H1 (cell line): ENCODE measurements at regions not wholly inside any gene's neighbourhood (a gene's known extent, or its start where the extent isn't known, plus 50 kb on each side); places are given as distances from the start of the nearest gene placed in this dataset.

Experiments used
- CTCF ChIA-PET: fragments of 300-600 bp; sonication (Branson Sonifier 250); formaldehyde crosslinking; loops from one replicate; lab custom pipeline; 2021; ENCODE audit not compliant: partially characterized antibody; lab: Charles Lee
- POLR2A ChIA-PET: fragments of 300-600 bp; sonication (Branson Sonifier 250); formaldehyde crosslinking; loops from one replicate; lab custom pipeline; 2021; ENCODE audit warnings: inconsistent platforms; ENCODE audit not compliant: partially characterized antibody; lab: Charles Lee
- DNase-seq, 2 experiments: peaks; one replicate each; pipeline versions ENCODE4 v3.0.0 to v3.0.0-alpha.2; 2010 to 2022; ENCODE audit warnings: low spot score in 2 of 2, low read depth in 1 of 2, mixed read lengths in 1 of 2
- FAIRE-seq: peaks from 2 replicates; lab custom pipeline; 2011; peaks lifted over from hg19 to GRCh38; lab: Jason Lieb, UNC
- H2AFZ ChIP-seq: 2 replicates; pipeline ENCODE4 v1.8.1; 2012; ENCODE audit warnings: low read length, inconsistent platforms
- H2AK5ac ChIP-seq: 2 replicates; pipeline ENCODE4 v1.6.1; 2013; ENCODE audit warnings: low read depth, low read length
- H2BK120ac ChIP-seq: replicated peaks from 2 replicates; pipeline ENCODE3; 2013; ENCODE audit warnings: low read depth, low read length, inconsistent platforms
- H2BK12ac ChIP-seq: 2 replicates; pipeline ENCODE4 v1.6.1; 2013; ENCODE audit warnings: low read depth, low read length
- H2BK15ac ChIP-seq: 2 replicates; pipeline ENCODE4 v1.6.1; 2013; ENCODE audit warnings: low read length
- H2BK20ac ChIP-seq: 2 replicates; pipeline ENCODE4 v1.6.1; 2013; ENCODE audit warnings: low read length
- H2BK5ac ChIP-seq: 2 replicates; pipeline ENCODE4 v1.6.1; 2013; ENCODE audit warnings: low read depth, low read length
- H3K14ac ChIP-seq: 2 replicates; pipeline ENCODE4 v1.6.1; 2013; ENCODE audit warnings: inconsistent platforms; ENCODE audit not compliant: insufficient read length
- H3K18ac ChIP-seq: 2 replicates; pipeline ENCODE4 v1.6.1; 2013; ENCODE audit warnings: low read length; ENCODE audit errors: extremely low read depth
- H3K23ac ChIP-seq: 2 replicates; pipeline ENCODE4 v1.6.1; 2013; ENCODE audit warnings: inconsistent platforms; ENCODE audit not compliant: insufficient read length
- H3K23me2 ChIP-seq: 2 replicates; pipeline ENCODE4 v1.6.1; 2013; ENCODE audit warnings: low read depth, low read length
- H3K27ac ChIP-seq: 2 replicates; pipeline ENCODE4 v1.6.1; 2011; ENCODE audit warnings: low read depth, low read length, inconsistent platforms
- H3K27me3 ChIP-seq, 4 experiments: replicated peaks in 1 of 4; 1 replicate in 1 of 4; 2 replicates in 3 of 4; pipeline versions ENCODE4 v1.6.1 to v1.8.1; 2011 to 2013; ENCODE audit warnings: low read length in 3 of 4, mild to moderate bottlenecking in 3 of 4, inconsistent platforms in 2 of 4, mixed read lengths in 2 of 4, moderate library complexity in 1 of 4; ENCODE audit not compliant: control insufficient read depth in 3 of 4, insufficient read depth in 3 of 4; ENCODE audit errors: extremely low read depth in 1 of 4
- H3K36me3 ChIP-seq, 4 experiments: 2 replicates each; pipeline versions ENCODE4 v1.6.1 to v1.8.1; 2011 to 2013; ENCODE audit warnings: mild to moderate bottlenecking in 4 of 4, low read length in 3 of 4, moderate library complexity in 2 of 4, control low read depth in 1 of 4, inconsistent platforms in 1 of 4; ENCODE audit not compliant: insufficient read depth in 4 of 4, control insufficient read depth in 2 of 4
- H3K4ac ChIP-seq: replicated peaks from 2 replicates; pipeline ENCODE3; 2013; ENCODE audit warnings: low read length, low read depth, mixed read lengths, inconsistent platforms; ENCODE audit not compliant: insufficient read length
- H3K4me1 ChIP-seq, 4 experiments: replicated peaks in 1 of 4; 1 replicate in 1 of 4; 2 replicates in 3 of 4; pipeline versions ENCODE4 v1.6.1 to v1.8.1; 2011 to 2013; ENCODE audit warnings: low read length in 3 of 4, inconsistent platforms in 2 of 4, mixed read lengths in 1 of 4; ENCODE audit not compliant: insufficient read depth in 4 of 4, control insufficient read depth in 3 of 4
- H3K4me2 ChIP-seq, 2 experiments: 2 replicates each; pipeline versions ENCODE4 v1.6.1 to v1.8.1; 2011 to 2013; ENCODE audit warnings: low read depth in 2 of 2, low read length in 2 of 2, control low read depth in 1 of 2, inconsistent platforms in 1 of 2, mild to moderate bottlenecking in 1 of 2; ENCODE audit not compliant: insufficient read depth in 1 of 2
- H3K4me3 ChIP-seq, 4 experiments: fragments of 200-600, 300-600 bp in 1 of 4; sonication (generic), shearing (Covaris generic), sonication (Bioruptor Twin) in 1 of 4; 2 replicates each; pipeline versions ENCODE4 v1.5.1 to v1.8.1; 2011 to 2016; ENCODE audit warnings: low read length in 4 of 4, low read depth in 3 of 4, control low read depth in 2 of 4, inconsistent platforms in 2 of 4, mild to moderate bottlenecking in 2 of 4, mixed read lengths in 1 of 4, moderate library complexity in 1 of 4; ENCODE audit not compliant: insufficient read depth in 2 of 4; ENCODE audit errors: extremely low read depth in 1 of 4
- H3K56ac ChIP-seq: replicated peaks from 2 replicates; pipeline ENCODE3; 2013; ENCODE audit warnings: low read depth, mild to moderate bottlenecking, mixed read lengths, low read length, inconsistent platforms; ENCODE audit not compliant: insufficient read length
- H3K79me1 ChIP-seq: 2 replicates; pipeline ENCODE4 v1.6.1; 2013; ENCODE audit warnings: low read depth, low read length, control low read depth
- H3K79me2 ChIP-seq, 2 experiments: 2 replicates each; pipeline versions ENCODE4 v1.6.1 to v1.8.1; 2012 to 2013; ENCODE audit warnings: low read length in 2 of 2, mild to moderate bottlenecking in 2 of 2, inconsistent platforms in 1 of 2; ENCODE audit not compliant: insufficient read depth in 2 of 2, control insufficient read depth in 1 of 2
- H3K9ac ChIP-seq, 4 experiments: replicated peaks in 1 of 4; 1 replicate in 1 of 4; 2 replicates in 3 of 4; pipeline versions ENCODE4 v1.6.1 to v1.8.1; 2011 to 2013; ENCODE audit warnings: low read depth in 3 of 4, low read length in 3 of 4, control low read depth in 2 of 4, mild to moderate bottlenecking in 2 of 4, moderate library complexity in 2 of 4, inconsistent platforms in 1 of 4; ENCODE audit errors: extremely low read depth in 1 of 4
- H3K9me3 ChIP-seq, 2 experiments: 2 replicates each; pipeline versions ENCODE4 v1.6.1 to v1.8.1; 2012 to 2013; ENCODE audit warnings: mild to moderate bottlenecking in 2 of 2, moderate library complexity in 2 of 2, control low read depth in 1 of 2, inconsistent platforms in 1 of 2, low read depth in 1 of 2, low read length in 1 of 2, mixed read lengths in 1 of 2; ENCODE audit not compliant: insufficient read depth in 2 of 2
- H4K20me1 ChIP-seq, 2 experiments: replicated peaks in 1 of 2; 2 replicates each; pipeline versions ENCODE3 to v1.8.1; 2011 to 2013; ENCODE audit warnings: inconsistent platforms in 2 of 2, low read length in 2 of 2, mild to moderate bottlenecking in 1 of 2; ENCODE audit not compliant: insufficient read depth in 2 of 2, control insufficient read depth in 1 of 2
- H4K5ac ChIP-seq: 2 replicates; pipeline ENCODE4 v1.6.1; 2013; ENCODE audit warnings: low read length, low read depth, mixed read lengths, inconsistent platforms; ENCODE audit not compliant: insufficient read length
- H4K8ac ChIP-seq: 2 replicates; pipeline ENCODE4 v1.8.0; 2013; ENCODE audit warnings: mild to moderate bottlenecking, moderate library complexity, low read length, inconsistent platforms; ENCODE audit not compliant: insufficient read depth; ENCODE audit errors: extremely low read depth
- H4K91ac ChIP-seq: replicated peaks from 2 replicates; pipeline ENCODE3; 2013; ENCODE audit warnings: low read length, mixed read lengths, inconsistent platforms; ENCODE audit not compliant: insufficient read length
- CREB1 ChIP-seq: IDR thresholded peaks from 2 replicates; pipeline ENCODE4 v1.6.1; 2012; ENCODE audit warnings: inconsistent platforms
- RFX5 ChIP-seq: IDR thresholded peaks from 2 replicates; pipeline ENCODE4 v1.6.1; 2011; ENCODE audit warnings: low read depth, low read length, improper control_type of control experiment, borderline replicate concordance
- WGBS, 2 experiments: shearing (Covaris generic) in 1 of 2; methylation state at CpG; one replicate each; pipeline versions ENCODE4 v1.1.6 to v1.1.7; 2013 to 2015; ENCODE audit warnings: low lambda C conversion rate in 2 of 2, mixed read lengths in 2 of 2, inconsistent platforms in 1 of 2, low coverage in 1 of 2, missing lambda C conversion rate in 1 of 2; ENCODE audit not compliant: insufficient replicate concordance in 2 of 2, insufficient coverage in 1 of 2, insufficient read length in 1 of 2; ENCODE audit errors: extremely low coverage in 1 of 2, missing lambda C conversion rate in 1 of 2; 5-methylcytosine and 5-hydroxymethylcytosine counted together

DNA sequence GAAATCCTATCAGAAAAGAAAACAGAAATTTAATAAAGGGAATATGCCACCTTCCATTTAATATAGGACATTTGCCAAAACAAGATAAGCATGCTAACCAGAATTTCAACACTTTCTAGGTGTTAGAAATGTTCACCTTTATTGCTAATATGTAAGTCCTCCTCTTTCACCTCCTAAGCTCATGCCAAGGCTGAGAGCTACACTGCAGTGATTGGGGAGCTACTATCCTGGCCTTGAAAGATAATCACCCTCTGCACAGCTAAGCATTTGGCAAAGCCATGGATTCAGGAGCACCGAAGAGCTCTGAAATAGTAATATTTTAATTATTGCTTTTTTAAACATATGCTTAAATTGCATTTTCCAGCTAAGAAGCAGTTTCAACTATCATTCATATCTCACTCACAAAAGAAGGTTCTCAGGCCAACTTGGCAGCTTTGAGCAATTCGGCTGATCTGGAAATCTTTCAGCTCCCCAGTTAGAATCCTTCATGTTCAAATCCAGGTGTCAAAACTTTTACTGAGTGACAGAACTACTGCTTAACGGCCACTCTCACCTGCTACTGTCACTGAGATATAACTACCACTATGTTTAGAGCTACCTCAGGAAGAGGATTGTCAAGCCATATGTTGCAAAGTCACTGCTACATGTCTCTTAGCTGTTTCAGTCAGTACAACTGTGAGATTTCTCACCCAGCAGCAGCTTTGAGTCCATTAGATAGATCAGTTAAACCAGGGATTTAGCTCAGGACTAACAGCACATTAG is 302.0 kb downstream of the NFIB start:
- no peak overlapping the region for H3K4me3 ChIP-seq
- CTCF ChIA-PET: interaction anchor here (1.0 kb wide), 1 partner anchor 341 kb away, joined by 3 read pairs; no protein-coding TSS in a partner anchor

More for the DNA sequence above, 302.0 kb downstream of the NFIB start:
- Histone ChIP-seq H4K91ac (no peak overlapping the region), H3K56ac (no peak overlapping the region), H2BK5ac (no peak overlapping the region), H2BK20ac (no peak overlapping the region), H4K5ac (no peak overlapping the region), H2AFZ (0 out of 2 replicates have a peak overlapping the region, but pooled peaks have one; percentile 56), H3K23ac (no peak overlapping the region), H2AK5ac (no peak overlapping the region), H4K8ac (no peak overlapping the region), H3K79me2 (no peaks in the 10 kb centered on the region), H3K18ac (no peak overlapping the region), H3K27ac (no peak overlapping the region), H2BK15ac (no peak overlapping the region), H3K4me2 (no peak overlapping the region), H3K4ac (no peak overlapping the region), H3K27me3 (no peaks in the 10 kb centered on the region), H3K9ac (no peak overlapping the region), H3K9me3 (peaks cover 0 to 3% of the 10 kb centered on the region in 2 experiments; a peak in 1 of 4 replicates), H4K20me1 (no peaks in the 10 kb centered on the region), H2BK120ac (no peak overlapping the region), H3K14ac (no peak overlapping the region), H2BK12ac (no peak overlapping the region), H3K79me1 (no peaks in the 10 kb centered on the region), H3K23me2 (no peaks in the 10 kb centered on the region; the same call in 1 of the 2 replicates), H3K36me3 (no peaks in the 10 kb centered on the region), H3K4me1 (no peaks in the 10 kb centered on the region)
- POLR2A ChIA-PET: no interaction called here
- no peak for DNase-seq
- TF ChIP-seq CREB1 (no peak), RFX5 (no peak)
- FAIRE-seq: no peak
- WGBS, 2 experiments: 98% methylated on average over 3 of the region's 3 CpGs; no CpG with 5 or more reads in 1 of the 2 experiments
